ENCODE measurements at regions not wholly inside any gene's neighbourhood (a gene's known extent, or its start where the extent isn't known, plus 50 kb on each side); places are given as distances from the start of the nearest gene placed in this dataset.

GRCh38 chr3:163785693-163786092 lies 1292.6 kb downstream of the SI start:
- no peaks in the 10 kb centered on the region for H3K9me1 ChIP-seq (replicated peaks; ENCODE audit: control insufficient read depth, extremely low read depth, insufficient read depth, low read length)
- TF ChIP-seq MAX (IDR thresholded peaks at IDR 0.05; ENCODE audit: insufficient read depth, insufficient read length) = no peak
- no peak for TF ChIP-seq POLR2A (IDR thresholded peaks at IDR 0.05; ENCODE audit: low read depth, low read length)
- TF ChIP-seq CTCF (IDR thresholded peaks at IDR 0.05; ENCODE audit: extremely low read depth in 1 of 2, insufficient read depth in 1 of 2, low read depth in 1 of 2, low read length in 2 of 2) = no peak
- no peak for TF ChIP-seq POLR2AphosphoS5 (IDR thresholded peaks at IDR 0.05; ENCODE audit: insufficient read depth, low read depth, low read length)
- TF ChIP-seq FOS (IDR thresholded peaks at IDR 0.05; ENCODE audit: borderline replicate concordance, insufficient read depth, low read length) = no peak
- no peak for TF ChIP-seq GATA2 (IDR thresholded peaks at IDR 0.05; ENCODE audit: insufficient read depth, insufficient read length, low read depth, low read length)
- TF ChIP-seq JUN (IDR thresholded peaks at IDR 0.05; ENCODE audit: borderline replicate concordance, insufficient read depth, insufficient read length, low read depth) = no peak
- no peak for TF ChIP-seq MYC (IDR thresholded peaks at IDR 0.05; ENCODE audit: low read depth, low read length)
- TF ChIP-seq EZH2 (IDR thresholded peaks at IDR 0.05; ENCODE audit: borderline replicate concordance, low read depth, low read length, severe bottlenecking) = no peak
- no peak overlapping the region for H3K4me3 ChIP-seq (replicated peaks in 1 of 3; ENCODE audit: insufficient read depth in 1 of 3, low read depth in 1 of 3, low read length in 3 of 3)
- BruUV-seq (replicated peaks) = no TSS peak
- H3K4me2 ChIP-seq (ENCODE audit: insufficient read depth, low read length) = no peak overlapping the region
- dilution Hi-C loops (cut with MboI; ENCODE audit: extremely low pct_ligation_motif_present, low sequenced_read_pairs) (no loop called here), intact Hi-C loops (cut with micrococcal nuclease) (no loop called here)
- ChIA-PET CTCF (no interaction called here), POLR2A (no interaction called here)
- no peak overlapping the region for H3K27ac ChIP-seq (ENCODE audit: insufficient read depth, low read depth, low read length)
- no peak for FAIRE-seq
- no peaks in the 10 kb centered on the region for H3K36me3 ChIP-seq (ENCODE audit: control insufficient read depth in 2 of 2, extremely low read depth in 1 of 2, insufficient read depth in 2 of 2, low read length in 2 of 2)
- no peaks in the 10 kb centered on the region for H4K20me1 ChIP-seq (replicated peaks; ENCODE audit: control insufficient read depth, extremely low read depth, insufficient read depth, low read length)
- H3K4me1 ChIP-seq (ENCODE audit: control insufficient read depth, extremely low read depth, insufficient read depth, low read length) = no peaks in the 10 kb centered on the region
- no peak overlapping the region for H2AFZ ChIP-seq (ENCODE audit: low read depth, low read length)
- DNase-seq (ENCODE audit: low read depth, low spot score) = no peak
- peaks cover 6% of the 10 kb centered on the region for H3K9me3 ChIP-seq (replicated peaks; ENCODE audit: control insufficient read depth, insufficient read depth, low read length)
- no peaks in the 10 kb centered on the region for H3K79me2 ChIP-seq (ENCODE audit: control insufficient read depth, insufficient read depth, low read length)
- no peaks in the 10 kb centered on the region for H3K27me3 ChIP-seq (ENCODE audit: control insufficient read depth in 2 of 2, insufficient read depth in 2 of 2, low read length in 2 of 2)
- no peak overlapping the region for H3K9ac ChIP-seq (replicated peaks; ENCODE audit: extremely low read depth, insufficient read depth, low read length)

All from endothelial cell of umbilical vein (primary cell).